GM12878 (cell line): ENCODE measurements at regions not wholly inside any gene's neighbourhood (a gene's known extent, or its start where the extent isn't known, plus 50 kb on each side); places are given as distances from the start of the nearest gene placed in this dataset.

Source experiments
- ATAC-seq: fragments of 200-7000 bp; cut with Tn5 transposase; 3 replicates; pipeline ENCODE4 v1.9.1; 2020; ENCODE audit warnings: mild to moderate bottlenecking, moderate library complexity
- BruUV-seq: library from RNA; stranded (reverse); fragments of 400-500 nt; replicated peaks from 2 replicates; lab custom pipeline; 2021; lab: Mats Ljungman, UMichigan
- CTCF ChIA-PET: fragments of 300-600 bp; sonication (Branson Sonifier 250); formaldehyde crosslinking; extraction: SDS; loops from one replicate; lab custom pipeline; 2021; ENCODE audit warnings: inconsistent platforms; lab: Yijun Ruan, JAX
- POLR2A ChIA-PET: fragments of 350-600 bp; formaldehyde crosslinking; extraction: SDS; loops from one replicate; lab custom pipeline; 2021; ENCODE audit warnings: inconsistent platforms; lab: Charles Lee
- RAD21 ChIA-PET: fragments of 300-600 bp; sonication (Branson Sonifier 250); formaldehyde crosslinking; loops from one replicate; lab custom pipeline; 2023; ENCODE audit warnings: antibody characterized with exemption; ENCODE audit not compliant: unreplicated experiment; lab: Charles Lee
- SMC1A ChIA-PET: fragments of 300-600 bp; sonication (Branson Sonifier 250); formaldehyde crosslinking; loops from one replicate; lab custom pipeline; 2023; ENCODE audit not compliant: unreplicated experiment, uncharacterized antibody; lab: Charles Lee
- DNase-seq: peaks from one replicate; pipeline ENCODE4 v3.0.0-alpha.2; 2011; ENCODE audit warnings: low read depth, low spot score
- FAIRE-seq: peaks from 3 replicates; lab custom pipeline; 2011; peaks lifted over from hg19 to GRCh38; lab: Jason Lieb, UNC
- H2AFZ ChIP-seq: 2 replicates; pipeline ENCODE4 v1.6.0; 2011; ENCODE audit warnings: low read depth, low read length, control low read depth; ENCODE audit not compliant: control insufficient read depth
- H3K27ac ChIP-seq: 2 replicates; pipeline ENCODE4 v1.5.1; 2011; ENCODE audit warnings: control low read depth; ENCODE audit not compliant: control insufficient read depth, insufficient read depth
- H3K27me3 ChIP-seq, 2 experiments: replicated peaks in 1 of 2; 2 replicates each; pipeline versions ENCODE4 v1.6.0 to v1.6.1; 2011; ENCODE audit warnings: low read length in 1 of 2; ENCODE audit not compliant: control insufficient read depth in 2 of 2, insufficient read depth in 2 of 2
- H3K36me3 ChIP-seq, 2 experiments: 2 replicates each; pipeline ENCODE4 v1.5.1; 2011; ENCODE audit warnings: low read length in 1 of 2; ENCODE audit not compliant: control insufficient read depth in 2 of 2, insufficient read depth in 2 of 2
- H3K4me1 ChIP-seq: 2 replicates; pipeline ENCODE4 v1.6.1; 2011; ENCODE audit warnings: mild to moderate bottlenecking, low read length, moderate library complexity, mixed read lengths; ENCODE audit not compliant: control insufficient read depth, insufficient read depth
- H3K4me2 ChIP-seq: 2 replicates; pipeline ENCODE4 v1.6.0; 2011; ENCODE audit warnings: control low read depth; ENCODE audit not compliant: control insufficient read depth, insufficient read depth
- H3K4me3 ChIP-seq: fragments of 200-600 bp; sonication (generic); 2 replicates; pipeline ENCODE4 v1.5.1; 2016
- H3K79me2 ChIP-seq: 2 replicates; pipeline ENCODE4 v1.6.0; 2011; ENCODE audit warnings: low read length; ENCODE audit not compliant: control insufficient read depth, insufficient read depth
- H3K9ac ChIP-seq: 2 replicates; pipeline ENCODE4 v1.8.0; 2011; ENCODE audit warnings: low read length, control low read depth, mixed read lengths; ENCODE audit not compliant: control insufficient read depth, insufficient read depth
- H3K9me3 ChIP-seq: replicated peaks from 3 replicates; pipeline ENCODE4 v1.5.1; 2011; ENCODE audit warnings: mild to moderate bottlenecking, low read length; ENCODE audit not compliant: control insufficient read depth, insufficient read depth
- H4K20me1 ChIP-seq: 2 replicates; pipeline ENCODE4 v1.6.0; 2011; ENCODE audit not compliant: control insufficient read depth, insufficient read depth
- BACH1 ChIP-seq: fragments of 450-650 bp; IDR thresholded peaks from 2 replicates; pipeline ENCODE4 v1.6.1; 2017; ENCODE audit warnings: mild to moderate bottlenecking, borderline replicate concordance
- BHLHE40 ChIP-seq, 2 experiments: fragments of 450-650 bp in 1 of 2; IDR thresholded peaks; 2 replicates each; pipeline ENCODE4 v1.6.1; 2011 to 2017; ENCODE audit warnings: low read depth in 2 of 2, borderline replicate concordance in 1 of 2, improper control_type of control experiment in 1 of 2, low read length in 1 of 2, mild to moderate bottlenecking in 1 of 2
- CHD1 ChIP-seq: IDR thresholded peaks from 2 replicates; pipeline ENCODE4 v1.6.1; 2012; ENCODE audit warnings: low read depth, low read length, improper control_type of control experiment
- ETV6 ChIP-seq, 2 experiments: fragments of 450-650 bp in 1 of 2; IDR thresholded peaks in 1 of 2; conservative IDR thresholded peaks in 1 of 2; 2 replicates each; pipeline ENCODE4 v1.6.1; 2014; ENCODE audit warnings: antibody characterized with exemption in 1 of 2, borderline replicate concordance in 1 of 2, low read depth in 1 of 2, mild to moderate bottlenecking in 1 of 2, moderate library complexity in 1 of 2
- HCFC1 ChIP-seq: fragments of 150-350 bp; IDR thresholded peaks from 2 replicates; pipeline ENCODE4 v1.6.1; 2014; ENCODE audit warnings: low read length
- LARP7 ChIP-seq: fragments of 450-650 bp; IDR thresholded peaks from 2 replicates; pipeline ENCODE4 v1.6.1; 2017; ENCODE audit warnings: mild to moderate bottlenecking
- MTA2 ChIP-seq: fragments of 450-650 bp; IDR thresholded peaks from 2 replicates; pipeline ENCODE4 v1.6.1; 2016; ENCODE audit warnings: low read depth, mild to moderate bottlenecking, moderate library complexity
- MXI1 ChIP-seq: fragments of 150-350 bp; IDR thresholded peaks from 2 replicates; pipeline ENCODE4 v1.6.1; 2011; ENCODE audit warnings: low read depth, mild to moderate bottlenecking, inconsistent platforms, low read length, improper control_type of control experiment
- NR2C1 ChIP-seq: fragments of 450-650 bp; IDR thresholded peaks from 2 replicates; pipeline ENCODE4 v1.6.1; 2017; ENCODE audit warnings: antibody characterized with exemption, mild to moderate bottlenecking, moderate library complexity
- PAX8 ChIP-seq: fragments of 450-650 bp; IDR thresholded peaks from 2 replicates; pipeline ENCODE4 v1.6.1; 2017; ENCODE audit warnings: mild to moderate bottlenecking, moderate library complexity
- POLR2A ChIP-seq: IDR thresholded peaks from 2 replicates; pipeline ENCODE4 v1.6.1; 2011; ENCODE audit warnings: low read depth, mild to moderate bottlenecking, low read length
- SP1 ChIP-seq: IDR thresholded peaks from one replicate; pipeline ENCODE4 v1.6.1; 2011; ENCODE audit warnings: low read depth, low read length
- TCF3 ChIP-seq: IDR thresholded peaks from 2 replicates; pipeline ENCODE4 v1.6.1; 2012; ENCODE audit warnings: low read depth, mild to moderate bottlenecking, low read length, borderline replicate concordance; ENCODE audit not compliant: insufficient read depth
- WRNIP1 ChIP-seq: IDR thresholded peaks from 2 replicates; pipeline ENCODE4 v1.6.1; 2011; ENCODE audit warnings: low read depth, low read length, improper control_type of control experiment, borderline replicate concordance
- YY1 ChIP-seq: IDR thresholded peaks from 2 replicates; pipeline ENCODE4 v1.6.1; 2011; ENCODE audit warnings: low read depth, mild to moderate bottlenecking, low read length
- WGBS: methylation state at CpG from one replicate; pipeline ENCODE4 v1.1.6; 2016; ENCODE audit warnings: low lambda C conversion rate; ENCODE audit not compliant: insufficient replicate concordance, insufficient coverage; ENCODE audit errors: missing lambda C conversion rate; 5-methylcytosine and 5-hydroxymethylcytosine counted together
- in situ Hi-C: fragments of 300-500 bp; cut with MboI; formaldehyde crosslinking; loops from 9 replicates; pipeline ENCODE4 v1.14.3; 2018; ENCODE audit warnings: mixed read lengths
- intact Hi-C: fragments of 100-400 bp; cut with micrococcal nuclease; formaldehyde crosslinking; loops from one replicate; pipeline ENCODE4 v1.14.2; 2022; ENCODE audit not compliant: unreplicated experiment

DNA sequence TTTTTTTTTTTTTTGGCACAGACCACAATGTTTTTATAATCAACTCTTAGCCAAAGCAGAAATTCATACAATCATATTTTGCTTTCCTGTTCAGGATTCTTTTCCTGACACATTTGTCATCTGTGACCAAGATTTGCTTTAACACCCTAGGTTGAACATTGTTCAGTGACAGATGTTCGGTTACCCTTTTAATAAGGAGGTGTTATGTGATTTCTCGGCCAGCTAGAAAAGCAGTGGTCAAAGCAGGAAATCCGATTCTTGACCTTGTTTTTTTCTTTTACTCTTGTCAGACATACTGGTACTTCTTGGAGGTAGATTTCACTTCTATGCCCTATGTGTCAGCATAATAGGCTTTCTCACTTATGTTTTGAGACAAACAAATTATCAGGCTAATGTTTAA lies 335.3 kb upstream of the ACTBL2 start:
- no TSS peak for BruUV-seq
- in situ Hi-C loops, result no loop called here
- Histone ChIP-seq H3K36me3 (no peaks in the 10 kb centered on the region), H3K4me1 (no peaks in the 10 kb centered on the region), H3K9ac (no peak overlapping the region), H3K79me2 (no peaks in the 10 kb centered on the region), H3K4me2 (no peak overlapping the region), H3K27me3 (no peaks in the 10 kb centered on the region), H3K27ac (no peak overlapping the region), H3K9me3 (no peaks in the 10 kb centered on the region), H3K4me3 (no peak overlapping the region), H2AFZ (no peak overlapping the region)
- ChIA-PET CTCF (no interaction called here), RAD21 (no interaction called here), POLR2A (no interaction called here), SMC1A (no interaction called here)
- no peak for DNase-seq
- no peak for ATAC-seq
- intact Hi-C loops, result no loop called here
- WGBS, result 15% methylated on average over 3 of the region's 3 CpGs
- TF ChIP-seq CHD1 (no peak), LARP7 (no peak), YY1 (no peak)
- TF ChIP-seq, all 136 proteins: peak for 0
- no peaks in the 10 kb centered on the region for H4K20me1 ChIP-seq
- FAIRE-seq, result no peak

DNA sequence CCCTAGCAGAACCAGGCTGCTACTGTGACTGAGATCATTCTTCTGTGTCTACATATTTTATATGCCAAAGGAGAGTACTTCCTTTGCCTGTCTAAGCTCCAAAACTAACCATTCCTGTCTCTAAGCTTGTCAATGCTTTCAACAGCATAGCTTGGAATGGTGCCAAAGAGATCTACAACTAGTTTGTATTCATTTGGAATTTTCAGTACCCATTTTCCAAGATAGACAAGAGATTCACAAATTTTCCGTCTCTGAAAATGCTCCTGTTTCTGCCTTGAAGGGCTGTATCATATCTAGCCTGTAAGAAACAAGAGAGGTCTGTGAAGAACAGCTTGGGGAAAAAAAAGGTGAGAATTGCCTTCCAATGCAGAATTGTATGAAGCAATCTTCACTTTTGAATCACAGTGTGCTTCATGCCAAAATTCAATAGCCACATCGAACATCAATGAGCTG lies 334.4 kb upstream of the ACTBL2 start:
- RAD21 ChIA-PET, result no interaction called here
- H4K20me1 ChIP-seq, result no peaks in the 10 kb centered on the region
- no peak for TF ChIP-seq TCF3
- no peak for TF ChIP-seq MXI1
- no peak for TF ChIP-seq PAX8
- no peak for TF ChIP-seq POLR2A
- no peak for TF ChIP-seq BACH1
- TF ChIP-seq HCFC1, result no peak
- TF ChIP-seq BHLHE40 (IDR thresholded peaks at IDR 0.05; ENCODE audit: borderline replicate concordance in 1 of 2, low read depth in 2 of 2, low read length in 1 of 2), result no peak
- no peak for TF ChIP-seq WRNIP1
- no peak for TF ChIP-seq ETV6 (conservative IDR thresholded peaks at IDR 0.05 in 1 of 2, IDR thresholded peaks at IDR 0.05 in 1 of 2; ENCODE audit: borderline replicate concordance in 1 of 2, low read depth in 1 of 2)
- no peak for TF ChIP-seq MTA2
- no peak for TF ChIP-seq NR2C1
- no peak for TF ChIP-seq CHD1
- no peak for TF ChIP-seq SP1
- TF ChIP-seq, all 136 proteins: peak for 0
- BruUV-seq, result no TSS peak
- H3K9me3 ChIP-seq, result no peaks in the 10 kb centered on the region
- H3K36me3 ChIP-seq, result no peaks in the 10 kb centered on the region
- 37% methylated on average over 2 of the region's 2 CpGs for WGBS
- no peak for ATAC-seq
- H2AFZ ChIP-seq, result no peak overlapping the region
- H3K27me3 ChIP-seq, result no peaks in the 10 kb centered on the region
- DNase-seq, result no peak
- in situ Hi-C loops (no loop called here), intact Hi-C loops (no loop called here)
- SMC1A ChIA-PET, result interaction anchor here (1.2 kb wide), 1 partner anchor 318 kb away, joined by 3 read pairs; no protein-coding TSS in a partner anchor
- no peaks in the 10 kb centered on the region for H3K79me2 ChIP-seq
- H3K4me1 ChIP-seq, result no peaks in the 10 kb centered on the region
- POLR2A ChIA-PET, result no interaction called here
- CTCF ChIA-PET, result no interaction called here
- no peak overlapping the region for H3K9ac ChIP-seq
- H3K4me3 ChIP-seq, result no peak overlapping the region
- H3K4me2 ChIP-seq, result no peak overlapping the region
- H3K27ac ChIP-seq, result no peak overlapping the region
- FAIRE-seq, result no peak
